GM23338 (cell line): ENCODE measurements at regions not wholly inside any gene's neighbourhood (a gene's known extent, or its start where the extent isn't known, plus 50 kb on each side); places are given as distances from the start of the nearest gene placed in this dataset.

ENCODE experiments used
- CTCF ChIP-seq, 2 experiments: fragments of 200-600 bp in 1 of 2; sonication (generic) in 1 of 2; conservative IDR thresholded peaks; 2 replicates each; pipeline versions ENCODE4 v1.5.1 to v1.6.1; 2016 to 2017; ENCODE audit warnings: antibody characterized with exemption in 2 of 2, low read depth in 2 of 2, mild to moderate bottlenecking in 2 of 2, moderate library complexity in 1 of 2
- ETS1 ChIP-seq: IDR thresholded peaks from 2 replicates; pipeline ENCODE4 v1.6.1; 2016; ENCODE audit warnings: antibody characterized with exemption
- EZH2 ChIP-seq: fragments of 200-600 bp; sonication (generic); IDR thresholded peaks from one replicate; pipeline ENCODE4 v1.8.0; 2017; ENCODE audit warnings: antibody characterized with exemption, mild to moderate bottlenecking, low read depth; ENCODE audit not compliant: unreplicated experiment
- JUNB ChIP-seq: IDR thresholded peaks from one replicate; pipeline ENCODE4 v1.6.1; 2016; ENCODE audit warnings: antibody characterized with exemption; ENCODE audit not compliant: unreplicated experiment
- POLR2AphosphoS5 ChIP-seq: IDR thresholded peaks from 2 replicates; pipeline ENCODE4 v1.6.1; 2016; ENCODE audit warnings: antibody characterized with exemption, low read depth
- REST ChIP-seq: IDR thresholded peaks from one replicate; pipeline ENCODE4 v1.6.1; 2018; ENCODE audit warnings: antibody characterized with exemption; ENCODE audit not compliant: unreplicated experiment

GRCh38 chr2:66003931-66004330 lies 431.0 kb upstream of the MEIS1 start:
- TF ChIP-seq REST = no peak
- no peak for TF ChIP-seq CTCF (conservative IDR thresholded peaks at IDR 0.05; ENCODE audit: low read depth in 2 of 2)
- no peak for TF ChIP-seq EZH2
- no peak for TF ChIP-seq POLR2AphosphoS5
- no peak for TF ChIP-seq ETS1
- TF ChIP-seq JUNB = no peak
